ENCODE measurements at regions not wholly inside any gene's neighbourhood (a gene's known extent, or its start where the extent isn't known, plus 50 kb on each side); places are given as distances from the start of the nearest gene placed in this dataset.

DNA sequence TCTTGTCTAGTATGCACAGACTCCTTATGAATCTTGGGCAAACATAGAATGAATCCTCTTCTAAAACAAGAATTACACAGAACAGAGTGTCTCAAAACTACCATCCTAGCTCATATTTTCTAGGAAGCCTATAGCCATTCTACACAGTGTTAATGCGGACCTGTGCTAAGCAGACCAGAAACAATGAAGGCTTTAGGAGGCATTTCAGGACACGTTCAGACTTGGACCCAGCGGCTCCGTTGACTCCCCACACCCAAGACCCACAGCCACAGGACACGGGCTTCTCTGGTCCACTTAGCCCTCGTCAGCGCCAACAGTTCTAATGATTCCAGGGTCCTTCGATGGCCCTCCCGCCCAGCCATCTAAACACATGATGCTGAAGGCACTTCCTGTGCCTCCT lies 182.2 kb downstream of the BCL11A start:
- no peak overlapping the region for H2AK5ac ChIP-seq (ENCODE audit: low read depth, low read length)
- no peak overlapping the region for H2AFZ ChIP-seq (ENCODE audit: low read length)
- no peak overlapping the region for H3K18ac ChIP-seq (ENCODE audit: extremely low read depth, low read length)
- ChIA-PET CTCF (ENCODE audit: partially characterized antibody) (interaction anchor here (0.6 to 0.7 kb wide), 3 partner anchors 179 to 566 kb away, joined by 3 to 4 read pairs (median 3); no protein-coding TSS in a partner anchor), POLR2A (ENCODE audit: partially characterized antibody) (no interaction called here)
- no peaks in the 10 kb centered on the region for H3K36me3 ChIP-seq (ENCODE audit: control insufficient read depth in 2 of 4, insufficient read depth in 4 of 4, low read length in 3 of 4)
- H2BK15ac ChIP-seq (ENCODE audit: low read length), result no peak overlapping the region
- no peak overlapping the region for H3K27ac ChIP-seq (ENCODE audit: low read depth, low read length)
- no peak overlapping the region for H3K23ac ChIP-seq (ENCODE audit: insufficient read length)
- H3K23me2 ChIP-seq (ENCODE audit: low read depth, low read length), result no peaks in the 10 kb centered on the region; the same call in 1 of the 2 replicates
- no peak overlapping the region for H3K4me3 ChIP-seq (ENCODE audit: extremely low read depth in 1 of 4, insufficient read depth in 2 of 4, low read depth in 3 of 4, low read length in 4 of 4)
- peaks cover 0 to 4% (median 2%) of the 10 kb centered on the region in 4 experiments; a peak in 4 of 7 replicates for H3K4me1 ChIP-seq (replicated peaks in 1 of 4; ENCODE audit: control insufficient read depth in 3 of 4, insufficient read depth in 4 of 4, low read length in 3 of 4)
- H3K79me1 ChIP-seq (ENCODE audit: low read depth, low read length), result no peaks in the 10 kb centered on the region
- 94% methylated on average over 9 of the region's 9 CpGs; no CpG with 5 or more reads in 1 of the 2 experiments for WGBS, 2 experiments (ENCODE audit: extremely low coverage in 1 of 2, insufficient coverage in 1 of 2, insufficient read length in 1 of 2, insufficient replicate concordance in 2 of 2, low coverage in 1 of 2, low lambda C conversion rate in 2 of 2, missing lambda C conversion rate in 1 of 2)
- H3K27me3 ChIP-seq (replicated peaks in 1 of 4; ENCODE audit: control insufficient read depth in 3 of 4, extremely low read depth in 1 of 4, insufficient read depth in 3 of 4, low read length in 3 of 4), result peaks cover 0 to under 1% (median 0%) of the 10 kb centered on the region in 4 experiments; a peak in 2 of 7 replicates
- H3K4me2 ChIP-seq (ENCODE audit: insufficient read depth in 1 of 2, low read depth in 2 of 2, low read length in 2 of 2), result no peak overlapping the region
- H3K9me3 ChIP-seq (ENCODE audit: insufficient read depth in 2 of 2, low read depth in 1 of 2, low read length in 1 of 2), result no peaks in the 10 kb centered on the region
- no peak overlapping the region for H2BK20ac ChIP-seq (ENCODE audit: low read length)
- H2BK120ac ChIP-seq (replicated peaks; ENCODE audit: low read depth, low read length), result no peak overlapping the region
- no peak overlapping the region for H3K4ac ChIP-seq (replicated peaks; ENCODE audit: insufficient read length, low read depth, low read length)
- no peaks in the 10 kb centered on the region for H4K20me1 ChIP-seq (replicated peaks in 1 of 2; ENCODE audit: control insufficient read depth in 1 of 2, insufficient read depth in 2 of 2, low read length in 2 of 2)
- no peak overlapping the region for H3K14ac ChIP-seq (ENCODE audit: insufficient read length)
- no peaks in the 10 kb centered on the region for H3K79me2 ChIP-seq (ENCODE audit: control insufficient read depth in 1 of 2, insufficient read depth in 2 of 2, low read length in 2 of 2)
- H4K8ac ChIP-seq (ENCODE audit: extremely low read depth, insufficient read depth, low read length), result no peak overlapping the region
- no peak overlapping the region for H4K5ac ChIP-seq (ENCODE audit: insufficient read length, low read depth, low read length)
- no peak for DNase-seq (ENCODE audit: low read depth in 1 of 2, low spot score in 2 of 2)
- H4K91ac ChIP-seq (replicated peaks; ENCODE audit: insufficient read length, low read length), result no peak overlapping the region
- no peak overlapping the region for H3K56ac ChIP-seq (replicated peaks; ENCODE audit: insufficient read length, low read depth, low read length)
- FAIRE-seq, result no peak
- H2BK5ac ChIP-seq (ENCODE audit: low read depth, low read length), result no peak overlapping the region
- no peak overlapping the region for H2BK12ac ChIP-seq (ENCODE audit: low read depth, low read length)
- no peak overlapping the region for H3K9ac ChIP-seq (replicated peaks in 1 of 4; ENCODE audit: extremely low read depth in 1 of 4, low read depth in 3 of 4, low read length in 3 of 4)
- TF ChIP-seq, protein P1, sequence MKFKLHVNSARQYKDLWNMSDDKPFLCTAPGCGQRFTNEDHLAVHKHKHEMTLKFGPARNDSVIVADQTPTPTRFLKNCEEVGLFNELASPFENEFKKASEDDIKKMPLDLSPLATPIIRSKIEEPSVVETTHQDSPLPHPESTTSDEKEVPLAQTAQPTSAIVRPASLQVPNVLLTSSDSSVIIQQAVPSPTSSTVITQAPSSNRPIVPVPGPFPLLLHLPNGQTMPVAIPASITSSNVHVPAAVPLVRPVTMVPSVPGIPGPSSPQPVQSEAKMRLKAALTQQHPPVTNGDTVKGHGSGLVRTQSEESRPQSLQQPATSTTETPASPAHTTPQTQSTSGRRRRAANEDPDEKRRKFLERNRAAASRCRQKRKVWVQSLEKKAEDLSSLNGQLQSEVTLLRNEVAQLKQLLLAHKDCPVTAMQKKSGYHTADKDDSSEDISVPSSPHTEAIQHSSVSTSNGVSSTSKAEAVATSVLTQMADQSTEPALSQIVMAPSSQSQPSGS (IDR thresholded peaks at IDR 0.05; ENCODE audit: low read length), result no peak
- TF ChIP-seq CHD2 (IDR thresholded peaks at IDR 0.05; ENCODE audit: low read length), result no peak
